Right cardiac atrium (tissue), 5 donors: ENCODE measurements at regions not wholly inside any gene's neighbourhood (a gene's known extent, or its start where the extent isn't known, plus 50 kb on each side); places are given as distances from the start of the nearest gene placed in this dataset.

Experiments
- ATAC-seq, 2 donors: fragments of 200-7000 bp; cut with Tn5 transposase; one replicate each; pipeline versions ENCODE4 v1.8.0 to v1.9.1; 2020; ENCODE audit warnings: moderate library complexity in 2 of 2, mild to moderate bottlenecking in 1 of 2
- DNase-seq, 3 donors: peaks; one replicate each; pipeline ENCODE4 v3.0.0-alpha.2; 2020
- H3K27ac ChIP-seq: one replicate; pipeline ENCODE4 v1.5.1; 2013; ENCODE audit warnings: mild to moderate bottlenecking, low read length, control low read depth, moderate library complexity
- H3K27me3 ChIP-seq: one replicate; pipeline ENCODE4 v1.6.1; 2013; ENCODE audit not compliant: control insufficient read depth, insufficient read depth
- H3K4me1 ChIP-seq: one replicate; pipeline ENCODE4 v1.6.1; 2013; ENCODE audit warnings: low read length; ENCODE audit not compliant: control insufficient read depth, insufficient read depth
- H3K4me3 ChIP-seq: one replicate; pipeline ENCODE4 v1.5.1; 2013; ENCODE audit warnings: low read length, control low read depth
- H3K9me3 ChIP-seq: one replicate; pipeline ENCODE4 v1.6.1; 2013; ENCODE audit warnings: low read length; ENCODE audit not compliant: control insufficient read depth
- WGBS: extraction: QIAGEN DNeasy Blood & Tissue Kit; methylation state at CpG from one replicate; pipeline ENCODE4 v1.1.7; 2013; 5-methylcytosine and 5-hydroxymethylcytosine counted together
- intact Hi-C, 4 donors: fragments of 100-400 bp; cut with DNase I; formaldehyde crosslinking; loops; one replicate each; pipeline versions ENCODE4 v1.11.0 to v1.14.0; 2022 to 2023
- donor health status: healthy with polysubstance abuse.
- donor health status: DM: no; HTN: yes; CAD: no.
- donor health status: DM: no; HTN: no; CAD: no.
- donor health status: DM: no; HTN: yes; CAD: no; lungs with severe emphysema.
- donor health status: DM: yes; HTN: yes; CAD: no.

- DNase-seq (no peak), ATAC-seq (no peak)
- Histone ChIP-seq H3K27ac (no peak overlapping the region), H3K4me1 (no peaks in the 10 kb centered on the region), H3K27me3 (no peaks in the 10 kb centered on the region), H3K4me3 (no peak overlapping the region), H3K9me3 (no peaks in the 10 kb centered on the region)
- WGBS: 88% methylated on average over 9 of the region's 9 CpGs
- intact Hi-C loops: no loop called here
Observed at GRCh38 chr10:78286668-78287067, 253.0 kb downstream of the RPS24 start.

- no peak overlapping the region for H3K27ac ChIP-seq
Observed at GRCh38 chr10:78287618-78288017, 254.0 kb downstream of the RPS24 start.

GRCh38 chr10:78288663-78289062 is 255.0 kb downstream of the RPS24 start:
- WGBS: 84% methylated on average over 3 of the region's 3 CpGs
- Histone ChIP-seq H3K4me1 (no peaks in the 10 kb centered on the region), H3K9me3 (no peaks in the 10 kb centered on the region), H3K4me3 (no peak overlapping the region), H3K27me3 (no peaks in the 10 kb centered on the region), H3K27ac (no peak overlapping the region)
- intact Hi-C loops: no loop called here
- DNase-seq (no peak), ATAC-seq (no peak)

More at GRCh38 chr10:78287618-78288017, 254.0 kb downstream of the RPS24 start:
- Histone ChIP-seq H3K4me3 (no peak overlapping the region), H3K9me3 (no peaks in the 10 kb centered on the region), H3K4me1 (no peaks in the 10 kb centered on the region), H3K27me3 (no peaks in the 10 kb centered on the region)
- intact Hi-C loops: no loop called here
- ATAC-seq (no peak), DNase-seq (no peak)
- 87% methylated on average over 1 of the region's 1 CpG for WGBS

DNA sequence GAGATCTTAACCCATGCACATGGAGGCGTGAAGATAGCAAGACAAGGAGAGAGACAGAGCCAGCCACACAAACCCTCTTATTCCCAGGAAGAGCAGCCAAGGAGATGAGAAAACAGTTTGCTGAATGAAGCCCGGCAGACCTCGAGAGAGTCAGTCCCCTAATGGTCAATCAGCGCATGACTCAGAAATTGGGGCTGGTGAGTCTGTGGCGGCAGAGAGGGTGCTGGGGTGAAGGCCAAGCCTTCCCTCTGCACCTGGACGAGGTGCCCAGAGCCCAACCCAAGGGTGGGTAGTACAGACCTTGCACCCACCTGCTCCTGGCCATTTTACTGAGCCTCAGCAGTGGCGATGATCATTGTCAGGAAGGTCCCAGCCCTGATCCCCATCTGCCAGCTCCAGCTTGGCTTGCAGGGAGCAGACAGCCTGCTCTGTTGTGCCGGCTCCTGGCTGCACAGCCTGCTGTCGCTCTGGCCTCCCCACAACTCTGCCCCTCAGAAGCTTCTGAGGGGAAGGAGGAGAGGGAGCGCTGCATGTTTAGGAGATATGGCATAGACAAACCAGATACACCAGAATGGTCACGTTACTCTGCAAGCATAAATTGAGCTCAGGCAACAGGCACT is 256.6 kb downstream of the RPS24 start:
- no peaks in the 10 kb centered on the region for H3K9me3 ChIP-seq
- no peaks in the 10 kb centered on the region for H3K27me3 ChIP-seq
- H3K4me3 ChIP-seq: no peak overlapping the region
- DNase-seq (no peak), ATAC-seq (no peak)
- intact Hi-C loops: no loop called here
- 76% methylated on average over 11 of the region's 11 CpGs for WGBS
- no peak overlapping the region for H3K27ac ChIP-seq
- no peaks in the 10 kb centered on the region for H3K4me1 ChIP-seq

- H3K27me3 ChIP-seq: no peaks in the 10 kb centered on the region
- no peak for DNase-seq
- no peak overlapping the region for H3K4me3 ChIP-seq
- ATAC-seq: no peak
- H3K4me1 ChIP-seq: no peaks in the 10 kb centered on the region
- intact Hi-C loops: no loop called here
- H3K27ac ChIP-seq: no peak overlapping the region
- H3K9me3 ChIP-seq: no peaks in the 10 kb centered on the region
- 85% methylated on average over 2 of the region's 2 CpGs for WGBS
Observed at GRCh38 chr10:78291722-78292121, 258.1 kb downstream of the RPS24 start.

GRCh38 chr10:78292250-78292981 is 258.8 kb downstream of the RPS24 start:
- no peaks in the 10 kb centered on the region for H3K4me1 ChIP-seq
- H3K27ac ChIP-seq: no peak overlapping the region
- H3K4me3 ChIP-seq: no peak overlapping the region
- intact Hi-C loops: no loop called here
- H3K27me3 ChIP-seq: no peaks in the 10 kb centered on the region
- ATAC-seq: no peak
- no peaks in the 10 kb centered on the region for H3K9me3 ChIP-seq
- DNase-seq: no peak
- 77% methylated on average over 10 of the region's 10 CpGs for WGBS

- Histone ChIP-seq H3K4me3 (no peak overlapping the region), H3K9me3 (no peaks in the 10 kb centered on the region), H3K27ac (no peak overlapping the region), H3K4me1 (no peaks in the 10 kb centered on the region), H3K27me3 (no peaks in the 10 kb centered on the region)
- peak in 1 of 2 donors; percentile 20 for ATAC-seq
- WGBS: 55% methylated on average over 11 of the region's 11 CpGs
- no peak for DNase-seq
- intact Hi-C loops: no loop called here
Observed at GRCh38 chr10:78292982-78293865, 259.6 kb downstream of the RPS24 start.

DNA sequence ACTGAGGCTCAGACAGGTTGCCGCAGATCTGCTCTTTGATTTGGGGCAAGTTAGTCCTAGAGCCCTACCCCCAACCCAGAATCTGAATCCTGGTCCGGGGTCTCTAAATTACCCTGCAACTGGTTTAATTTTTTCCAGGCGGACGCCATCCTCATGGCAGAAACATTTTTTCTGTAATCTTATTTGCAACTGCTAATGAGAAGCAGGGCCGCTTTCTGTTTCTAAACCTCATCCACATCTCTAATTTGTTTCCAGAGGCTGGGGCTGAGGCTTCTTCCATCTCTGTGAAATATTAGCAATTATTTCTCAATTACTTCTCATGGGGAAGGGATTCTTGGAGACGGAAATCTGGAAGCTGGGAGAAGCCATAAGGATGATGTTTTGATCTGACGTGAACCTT is 261.6 kb downstream of the RPS24 start:
- no peaks in the 10 kb centered on the region for H3K9me3 ChIP-seq
- H3K27ac ChIP-seq: no peak overlapping the region
- DNase-seq (no peak), ATAC-seq (no peak)
- H3K4me3 ChIP-seq: no peak overlapping the region
- H3K4me1 ChIP-seq: no peaks in the 10 kb centered on the region
- 94% methylated on average over 7 of the region's 7 CpGs for WGBS
- no peaks in the 10 kb centered on the region for H3K27me3 ChIP-seq
- intact Hi-C loops: no loop called here

DNA sequence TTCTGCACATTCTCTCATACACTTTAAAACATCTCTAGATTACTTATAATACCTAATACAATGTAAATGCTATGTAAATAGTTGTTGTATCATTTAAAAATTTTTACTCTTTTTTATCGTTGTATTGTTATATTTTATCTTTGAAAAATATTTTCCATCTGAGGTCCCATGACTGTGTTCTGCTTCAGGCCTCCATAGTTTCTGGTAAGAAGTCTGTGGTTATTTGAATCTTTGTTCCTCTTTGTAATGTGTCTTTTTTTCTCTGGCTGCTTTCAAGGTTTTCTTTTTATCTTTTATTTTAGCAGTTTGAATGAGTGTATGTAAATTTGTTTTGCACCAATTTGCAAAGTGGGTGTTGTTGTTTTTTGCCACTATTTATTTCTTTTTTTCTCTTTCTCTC is 263.1 kb downstream of the RPS24 start:
- Histone ChIP-seq H3K27ac (no peak overlapping the region), H3K27me3 (no peaks in the 10 kb centered on the region), H3K4me3 (no peak overlapping the region), H3K9me3 (no peaks in the 10 kb centered on the region), H3K4me1 (no peaks in the 10 kb centered on the region)
- DNase-seq (no peak), ATAC-seq (no peak)
- 58% methylated on average over 1 of the region's 1 CpG for WGBS
- intact Hi-C loops: no loop called here

DNA sequence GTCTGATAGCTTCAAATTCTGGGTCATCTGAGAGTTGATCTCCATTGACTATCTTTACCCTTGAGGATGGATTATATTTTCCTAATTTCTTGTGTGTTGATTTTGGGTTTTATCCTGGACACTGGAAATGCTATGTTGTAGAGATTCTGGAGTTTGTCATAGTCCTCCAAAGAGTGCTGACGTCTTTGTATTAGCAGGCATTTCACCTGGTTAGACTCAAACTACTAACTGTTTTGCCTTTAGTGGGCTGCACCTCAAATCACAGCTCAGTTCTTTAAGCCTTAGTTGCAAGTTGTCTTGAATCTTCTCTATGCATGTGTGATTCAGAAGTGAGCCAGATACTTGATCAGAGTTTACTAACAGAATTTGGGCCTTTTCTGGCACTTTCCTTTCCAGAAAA is 264.3 kb downstream of the RPS24 start:
- Histone ChIP-seq H3K9me3 (no peaks in the 10 kb centered on the region), H3K27ac (no peak overlapping the region), H3K27me3 (no peaks in the 10 kb centered on the region), H3K4me1 (no peaks in the 10 kb centered on the region), H3K4me3 (no peak overlapping the region)
- DNase-seq (no peak), ATAC-seq (no peak)
- intact Hi-C loops: no loop called here
- 95% methylated on average over 1 of the region's 1 CpG for WGBS

DNA sequence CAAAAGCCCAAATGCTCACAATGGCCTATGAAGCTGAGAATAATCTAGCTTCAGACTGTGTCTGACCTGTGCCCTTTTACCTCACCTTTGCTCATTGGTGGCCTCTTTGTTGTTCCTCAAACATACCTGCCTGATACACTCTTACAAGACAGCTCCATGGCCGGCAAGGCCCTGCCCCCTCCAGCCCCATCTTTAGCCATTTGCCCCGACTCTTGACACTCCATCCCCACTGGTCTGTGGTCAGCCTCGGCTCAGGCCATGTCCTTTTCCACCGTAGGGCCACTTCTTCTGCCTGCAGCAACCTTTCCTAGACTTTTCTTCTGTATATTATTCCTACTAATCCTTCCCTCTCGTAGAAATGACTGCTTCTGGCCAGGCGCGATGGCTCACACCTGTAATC is 265.2 kb downstream of the RPS24 start:
- Histone ChIP-seq H3K9me3 (no peaks in the 10 kb centered on the region), H3K4me3 (no peak overlapping the region), H3K27me3 (no peaks in the 10 kb centered on the region), H3K4me1 (no peaks in the 10 kb centered on the region), H3K27ac (no peak overlapping the region)
- intact Hi-C loops: no loop called here
- ATAC-seq (no peak), DNase-seq (no peak)
- 94% methylated on average over 7 of the region's 7 CpGs for WGBS
